ENCODE measurements at regions not wholly inside any gene's neighbourhood (a gene's known extent, or its start where the extent isn't known, plus 50 kb on each side); places are given as distances from the start of the nearest gene placed in this dataset.
"Not testable (repeated sequence)": the region's sequence is repeated elsewhere in the genome, so short reads cannot be mapped to it uniquely, and the experiment has no call there.

DNA sequence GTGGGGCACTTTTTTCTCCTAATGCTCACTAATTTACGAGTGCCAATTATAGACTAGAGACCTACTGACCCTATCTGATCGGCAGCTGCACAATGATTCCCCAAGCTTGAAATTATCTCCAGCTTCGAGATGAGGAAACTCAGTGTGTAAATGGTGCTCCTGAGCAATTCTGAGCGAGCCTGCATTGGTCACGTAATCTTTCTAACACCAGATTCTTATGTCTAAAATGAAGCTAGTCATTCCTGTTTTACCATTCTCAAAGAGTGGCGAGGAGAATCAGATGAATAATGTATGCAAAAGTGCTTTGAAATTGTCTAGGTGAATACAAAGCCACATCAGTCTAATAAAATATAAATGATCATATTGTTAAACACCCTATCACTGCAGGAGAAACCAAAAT is 318.1 kb upstream of the FAM78B start:
- Mint-ChIP-seq H3K4me3 (no peak overlapping the region), H3K27ac (no peak overlapping the region), H3K27me3 (no peaks in the 10 kb centered on the region), H3K4me1 (peaks cover 21% of the 10 kb centered on the region), H3K36me3 (peaks cover 8% of the 10 kb centered on the region), H3K9me3 (no peaks in the 10 kb centered on the region)
- no peak for DNase-seq

- DNase-seq, result no peak
- no peaks in the 10 kb centered on the region for H3K27me3 Mint-ChIP-seq
- peaks cover 21% of the 10 kb centered on the region for H3K4me1 Mint-ChIP-seq
- no peak overlapping the region for H3K27ac Mint-ChIP-seq
- H3K4me3 Mint-ChIP-seq, result no peak overlapping the region
- H3K9me3 Mint-ChIP-seq, result no peaks in the 10 kb centered on the region
- H3K36me3 Mint-ChIP-seq, result peaks cover 8% of the 10 kb centered on the region
Measured at GRCh38 chr1:166485620-166486019, 318.8 kb upstream of the FAM78B start.

GRCh38 chr1:166488327-166488726 is 321.5 kb upstream of the FAM78B start:
- peaks cover 21% of the 10 kb centered on the region for H3K4me1 Mint-ChIP-seq
- peaks cover 3% of the 10 kb centered on the region for H3K9me3 Mint-ChIP-seq

GRCh38 chr1:166489356-166489669 is 322.5 kb upstream of the FAM78B start:
- H3K4me1 Mint-ChIP-seq, result peaks cover 21% of the 10 kb centered on the region
- no peak overlapping the region for H3K4me3 Mint-ChIP-seq
- no peak overlapping the region for H3K27ac Mint-ChIP-seq
- peaks cover 3% of the 10 kb centered on the region for H3K9me3 Mint-ChIP-seq
- peaks cover 8% of the 10 kb centered on the region for H3K36me3 Mint-ChIP-seq
- H3K27me3 Mint-ChIP-seq, result no peaks in the 10 kb centered on the region
- no peak for DNase-seq

More at GRCh38 chr1:166488327-166488726, 321.5 kb upstream of the FAM78B start:
- Mint-ChIP-seq H3K4me3 (no peak overlapping the region), H3K27ac (no peak overlapping the region), H3K36me3 (peaks cover 8% of the 10 kb centered on the region), H3K27me3 (no peaks in the 10 kb centered on the region)
- DNase-seq, result no peak

GRCh38 chr1:166489670-166490436 is 323.1 kb upstream of the FAM78B start:
- Mint-ChIP-seq H3K9me3 (peaks cover 3% of the 10 kb centered on the region), H3K4me3 (no peak overlapping the region), H3K36me3 (peaks cover 7% of the 10 kb centered on the region), H3K27me3 (no peaks in the 10 kb centered on the region), H3K4me1 (peaks cover 21% of the 10 kb centered on the region), H3K27ac (no peak overlapping the region)
- DNase-seq, result peak; percentile 48

DNA sequence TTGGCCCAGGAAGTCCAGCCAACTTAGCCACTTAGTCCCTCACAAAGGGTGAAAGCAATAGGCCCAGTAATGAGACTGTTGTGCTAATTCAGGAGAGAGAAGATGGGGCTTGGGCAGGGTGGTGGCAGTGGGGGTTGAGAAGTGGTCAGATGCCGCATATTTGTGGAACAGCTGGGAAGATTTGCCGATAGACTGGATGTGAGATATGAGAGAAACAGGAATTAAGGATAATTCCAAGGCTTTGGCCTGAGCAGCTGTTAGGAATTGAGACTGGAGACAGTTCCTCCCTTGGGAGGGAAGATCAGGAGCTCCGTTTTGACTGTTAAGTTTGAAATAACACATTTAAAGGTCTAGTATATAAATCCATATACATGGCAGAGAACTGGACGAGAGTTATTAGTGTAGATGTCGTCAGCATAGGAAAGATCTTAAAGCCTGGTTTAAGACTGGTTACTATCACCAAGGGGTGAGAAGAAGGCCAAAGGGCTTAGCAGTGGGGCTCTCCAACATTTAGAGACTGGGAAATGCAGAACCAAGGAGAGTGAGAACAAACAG is 323.7 kb upstream of the FAM78B start:
- Mint-ChIP-seq H3K4me3 (no peak overlapping the region), H3K27me3 (no peaks in the 10 kb centered on the region), H3K9me3 (peaks cover 3% of the 10 kb centered on the region), H3K27ac (no peak overlapping the region), H3K36me3 (peaks cover 7% of the 10 kb centered on the region), H3K4me1 (peaks cover 21% of the 10 kb centered on the region)
- no peak for DNase-seq

DNA sequence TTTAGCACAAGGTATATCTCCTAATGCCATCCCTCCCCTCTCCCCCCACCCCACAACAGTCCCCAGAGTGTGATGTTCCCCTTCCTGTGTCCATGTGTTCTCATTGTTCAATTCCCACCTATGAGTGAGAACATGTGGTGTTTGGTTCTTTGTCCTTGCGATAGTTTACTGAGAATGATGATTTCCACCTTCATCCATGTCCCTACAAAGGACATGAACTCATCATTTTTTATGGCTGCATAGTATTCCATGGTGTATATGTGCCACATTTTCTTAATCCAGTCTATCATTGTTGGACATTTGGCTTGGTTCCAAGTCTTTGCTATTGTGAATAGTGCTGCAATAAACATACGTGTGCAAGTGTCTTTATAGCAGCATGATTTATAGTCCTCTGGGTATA is 327.0 kb upstream of the FAM78B start:
- not testable (repeated sequence) for DNase-seq, H3K4me3 Mint-ChIP-seq, H3K4me1 Mint-ChIP-seq, H3K36me3 Mint-ChIP-seq, H3K27me3 Mint-ChIP-seq, H3K27ac Mint-ChIP-seq, H3K9me3 Mint-ChIP-seq

DNA sequence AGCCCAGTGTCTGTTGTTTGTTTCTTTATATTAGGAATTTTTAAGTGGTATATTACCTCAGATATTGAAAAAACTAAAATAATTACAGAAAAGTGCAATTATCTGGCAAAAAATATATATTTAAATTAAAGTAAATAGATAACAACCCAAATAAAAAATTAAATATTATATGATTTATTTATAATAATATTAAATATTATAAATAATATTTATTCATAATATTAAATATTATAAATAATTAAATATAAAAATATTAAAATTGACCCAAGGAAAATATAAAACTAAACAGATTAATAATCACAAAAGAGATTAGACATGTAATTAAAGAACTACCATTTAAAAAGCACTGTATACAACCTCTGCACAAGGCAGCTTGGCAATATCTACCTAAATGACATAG is 331.9 kb upstream of the POGK start:
- Mint-ChIP-seq H3K4me3 (no peak overlapping the region), H3K9me3 (peaks cover 2% of the 10 kb centered on the region), H3K4me1 (no peaks in the 10 kb centered on the region), H3K27me3 (peaks cover 7% of the 10 kb centered on the region), H3K36me3 (no peaks in the 10 kb centered on the region), H3K27ac (no peak overlapping the region)
- no peak for DNase-seq

GRCh38 chr1:166511761-166512160 is 327.5 kb upstream of the POGK start:
- no peak overlapping the region for H3K27ac Mint-ChIP-seq
- H3K27me3 Mint-ChIP-seq, result peaks cover 11% of the 10 kb centered on the region
- H3K9me3 Mint-ChIP-seq, result peaks cover 3% of the 10 kb centered on the region
- no peaks in the 10 kb centered on the region for H3K36me3 Mint-ChIP-seq
- no peaks in the 10 kb centered on the region for H3K4me1 Mint-ChIP-seq
- no peak for DNase-seq
- no peak overlapping the region for H3K4me3 Mint-ChIP-seq

DNA sequence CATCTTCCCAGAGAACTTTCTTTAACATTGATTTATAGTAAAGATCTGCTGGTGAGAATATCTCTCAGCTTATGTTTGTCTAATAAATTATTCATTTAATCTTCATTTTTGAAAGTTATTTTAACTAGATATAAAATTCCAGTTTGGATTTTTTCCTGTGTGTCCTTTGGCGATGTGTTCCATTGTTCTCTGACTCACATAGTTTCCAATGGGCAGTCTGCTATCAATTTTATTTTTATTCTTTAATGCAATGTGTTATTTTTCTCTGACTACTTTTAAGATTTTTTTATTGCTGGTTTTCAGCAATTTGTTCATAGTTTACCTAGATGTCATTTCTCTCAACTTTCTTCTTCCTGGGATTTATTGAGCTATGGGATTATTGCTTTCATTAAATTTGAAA is 325.2 kb upstream of the POGK start:
- Mint-ChIP-seq H3K9me3 (peaks cover 3% of the 10 kb centered on the region), H3K4me3 (no peak overlapping the region), H3K4me1 (no peaks in the 10 kb centered on the region), H3K27ac (no peak overlapping the region), H3K27me3 (peaks cover 13% of the 10 kb centered on the region), H3K36me3 (no peaks in the 10 kb centered on the region)
- DNase-seq, result no peak

DNA sequence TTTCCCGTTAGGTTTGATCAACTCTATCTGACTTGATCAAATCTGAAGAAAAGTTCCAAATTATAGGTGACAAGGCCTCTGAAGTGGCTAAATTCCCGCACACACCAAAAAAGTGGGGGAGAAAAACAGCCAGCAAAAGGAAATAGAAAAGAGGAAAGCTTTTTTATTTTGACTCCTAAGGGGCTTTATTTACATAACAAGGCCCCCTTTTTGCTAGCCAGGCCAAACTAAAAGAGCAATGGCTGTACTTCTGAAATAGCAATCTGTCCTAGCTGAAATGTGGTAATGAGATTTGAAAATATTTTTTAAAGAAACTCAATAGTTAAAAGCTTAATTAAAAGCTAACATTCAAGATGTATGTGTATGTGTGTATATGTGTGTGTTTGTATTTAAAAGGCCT is 311.5 kb upstream of the POGK start:
- H3K4me3 Mint-ChIP-seq, result no peak overlapping the region
- no peaks in the 10 kb centered on the region for H3K9me3 Mint-ChIP-seq
- no peaks in the 10 kb centered on the region for H3K36me3 Mint-ChIP-seq
- no peak for DNase-seq
- no peak overlapping the region for H3K27ac Mint-ChIP-seq
- no peaks in the 10 kb centered on the region for H3K4me1 Mint-ChIP-seq
- peaks cover 17% of the 10 kb centered on the region for H3K27me3 Mint-ChIP-seq

DNA sequence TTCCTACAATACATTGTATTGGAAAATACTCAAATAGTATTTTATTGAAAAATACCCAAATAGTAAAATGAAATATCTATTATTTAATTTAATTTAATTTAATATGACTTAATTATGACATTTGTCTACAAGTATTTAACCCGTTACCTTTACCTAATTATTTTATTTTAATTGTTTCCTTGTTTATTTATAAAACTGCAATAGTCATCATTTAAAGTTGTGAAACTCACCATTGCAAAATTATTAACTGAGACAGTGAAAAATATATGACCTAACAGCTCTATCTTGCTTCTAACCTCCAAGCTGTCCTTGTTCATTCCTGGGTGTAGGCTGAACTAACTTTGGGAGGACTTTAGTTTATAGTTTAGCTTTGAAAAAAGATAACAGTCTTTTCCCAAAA is 300.6 kb upstream of the POGK start:
- DNase-seq, result no peak
- Mint-ChIP-seq H3K36me3 (no peaks in the 10 kb centered on the region), H3K4me1 (no peaks in the 10 kb centered on the region), H3K9me3 (peaks cover 5% of the 10 kb centered on the region), H3K4me3 (no peak overlapping the region), H3K27me3 (peaks cover 18% of the 10 kb centered on the region), H3K27ac (no peak overlapping the region)

- Mint-ChIP-seq H3K4me1 (no peaks in the 10 kb centered on the region), H3K36me3 (no peaks in the 10 kb centered on the region), H3K27me3 (peaks cover 10% of the 10 kb centered on the region), H3K4me3 (no peak overlapping the region), H3K9me3 (peaks cover 9% of the 10 kb centered on the region), H3K27ac (no peak overlapping the region)
- DNase-seq, result no peak
Measured at GRCh38 chr1:166544036-166544435, 295.2 kb upstream of the POGK start.

DNA sequence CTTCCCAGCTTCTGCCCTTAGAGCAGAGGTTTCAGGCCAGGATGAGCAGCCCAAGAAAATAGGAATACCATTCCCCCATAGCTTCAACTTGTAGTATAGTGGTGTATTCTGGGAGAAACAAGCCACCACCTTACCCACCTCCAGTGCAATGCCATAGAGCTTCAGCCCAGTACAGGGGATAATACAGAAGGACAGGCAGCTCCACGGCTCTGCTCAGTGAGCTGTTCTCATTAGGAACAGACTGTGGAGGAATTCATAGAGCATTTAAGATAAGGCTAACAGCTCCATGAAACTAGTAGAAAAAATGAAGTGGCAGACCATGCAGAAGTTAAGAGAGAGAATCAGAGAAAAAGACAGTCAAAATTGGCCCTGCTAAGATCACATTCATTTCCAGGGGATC is 294.7 kb upstream of the POGK start:
- Mint-ChIP-seq H3K27me3 (peaks cover 8% of the 10 kb centered on the region), H3K4me1 (no peaks in the 10 kb centered on the region), H3K36me3 (no peaks in the 10 kb centered on the region), H3K4me3 (no peak overlapping the region), H3K27ac (no peak overlapping the region), H3K9me3 (peaks cover 13% of the 10 kb centered on the region)
- no peak for DNase-seq

DNA sequence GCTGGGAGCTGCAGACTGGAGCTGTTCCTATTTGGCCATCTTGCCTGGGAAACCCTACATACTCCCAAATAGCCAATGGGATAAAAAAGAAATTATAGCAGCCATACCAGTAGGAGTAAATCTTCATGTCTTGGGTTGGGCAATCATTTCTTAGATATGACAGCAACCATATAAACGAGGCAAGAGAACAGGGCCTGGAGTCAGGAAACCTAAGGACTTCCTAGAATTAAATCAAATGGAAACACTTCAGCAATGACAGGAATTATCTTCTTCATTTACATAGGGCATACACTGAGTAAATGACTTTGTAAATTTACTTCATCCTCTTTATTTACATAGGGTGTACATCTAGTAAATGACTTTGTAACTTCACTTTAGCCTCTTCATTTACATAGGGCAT is 286.6 kb upstream of the POGK start:
- no peak for DNase-seq
- H3K4me3 Mint-ChIP-seq, result no peak overlapping the region
- no peaks in the 10 kb centered on the region for H3K4me1 Mint-ChIP-seq
- no peaks in the 10 kb centered on the region for H3K36me3 Mint-ChIP-seq
- peaks cover 6% of the 10 kb centered on the region for H3K27me3 Mint-ChIP-seq
- peaks cover 23% of the 10 kb centered on the region for H3K9me3 Mint-ChIP-seq
- H3K27ac Mint-ChIP-seq, result no peak overlapping the region

DNA sequence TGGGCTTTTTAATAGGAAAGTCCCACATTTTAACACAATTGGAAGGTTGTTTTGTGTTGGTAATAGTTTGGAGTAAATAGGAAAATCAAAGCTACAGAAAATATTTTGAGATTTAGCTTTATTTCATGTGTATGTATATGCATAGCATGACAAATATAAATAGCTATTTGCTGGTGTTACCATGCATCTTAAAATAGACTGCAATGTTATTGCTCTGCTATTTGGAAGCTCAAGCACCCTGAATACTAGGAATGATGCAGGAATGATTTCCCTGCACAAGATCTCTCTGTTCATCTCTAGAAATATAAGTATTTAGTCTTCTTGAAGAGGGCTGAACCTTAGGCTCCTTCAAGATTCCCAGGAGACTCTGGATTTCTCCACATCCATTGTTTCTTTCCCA is 268.3 kb upstream of the POGK start:
- H3K4me1 Mint-ChIP-seq, result no peaks in the 10 kb centered on the region
- peaks cover 3% of the 10 kb centered on the region for H3K27me3 Mint-ChIP-seq
- no peak for DNase-seq
- H3K27ac Mint-ChIP-seq, result no peak overlapping the region
- H3K9me3 Mint-ChIP-seq, result no peaks in the 10 kb centered on the region
- no peaks in the 10 kb centered on the region for H3K36me3 Mint-ChIP-seq
- no peak overlapping the region for H3K4me3 Mint-ChIP-seq

Data from activated naive CD8-positive, alpha-beta T cell treated with anti-CD3 and anti-CD28 coated beads for 36 hours (primary cell).